ENCODE measurements at regions not wholly inside any gene's neighbourhood (a gene's known extent, or its start where the extent isn't known, plus 50 kb on each side); places are given as distances from the start of the nearest gene placed in this dataset.

DNA sequence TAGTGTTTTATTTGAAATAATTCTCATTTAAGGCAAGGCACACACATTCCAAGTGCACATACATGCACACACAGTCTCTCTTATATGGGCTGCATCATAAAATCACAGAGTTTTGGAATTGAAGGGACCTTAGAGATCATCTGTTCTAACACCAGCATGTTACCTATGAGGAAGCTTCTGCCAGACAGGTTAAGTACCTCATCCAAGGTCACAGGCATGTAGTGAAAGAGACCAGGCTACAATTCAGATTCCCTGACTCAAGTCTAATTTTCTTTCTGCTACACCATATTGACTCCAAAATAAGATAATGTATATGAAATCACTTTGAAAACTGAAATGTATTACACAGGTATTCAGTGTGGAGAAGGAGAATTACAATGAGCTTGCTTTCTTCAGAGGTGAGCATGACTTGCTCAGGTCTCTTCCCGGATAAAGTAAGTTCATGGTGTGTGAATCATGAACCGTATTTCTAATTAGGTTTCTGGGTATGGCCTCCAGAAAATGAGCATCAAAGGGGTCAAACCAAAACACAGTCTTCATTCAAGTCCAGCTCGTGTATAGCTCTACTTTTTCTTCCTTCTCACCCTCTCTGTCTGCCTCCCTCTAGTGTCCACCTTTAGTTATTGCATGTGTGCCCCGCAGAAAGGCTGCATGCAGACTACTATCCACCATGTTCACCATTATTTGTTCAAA is 411.9 kb downstream of the FUT8 start:
- TF ChIP-seq ZNF8 (CRISPR knock-in tag; IDR thresholded peaks at IDR 0.05), result no peak
- TF ChIP-seq PPARA (CRISPR knock-in tag; IDR thresholded peaks at IDR 0.05; ENCODE audit: borderline replicate concordance), result no peak
- TF ChIP-seq ZNF565 (CRISPR knock-in tag; conservative IDR thresholded peaks at IDR 0.05; ENCODE audit: low read depth), result no peak
- TF ChIP-seq OSR1 (CRISPR knock-in tag; IDR thresholded peaks at IDR 0.05), result no peak
- TF ChIP-seq, protein P1, sequence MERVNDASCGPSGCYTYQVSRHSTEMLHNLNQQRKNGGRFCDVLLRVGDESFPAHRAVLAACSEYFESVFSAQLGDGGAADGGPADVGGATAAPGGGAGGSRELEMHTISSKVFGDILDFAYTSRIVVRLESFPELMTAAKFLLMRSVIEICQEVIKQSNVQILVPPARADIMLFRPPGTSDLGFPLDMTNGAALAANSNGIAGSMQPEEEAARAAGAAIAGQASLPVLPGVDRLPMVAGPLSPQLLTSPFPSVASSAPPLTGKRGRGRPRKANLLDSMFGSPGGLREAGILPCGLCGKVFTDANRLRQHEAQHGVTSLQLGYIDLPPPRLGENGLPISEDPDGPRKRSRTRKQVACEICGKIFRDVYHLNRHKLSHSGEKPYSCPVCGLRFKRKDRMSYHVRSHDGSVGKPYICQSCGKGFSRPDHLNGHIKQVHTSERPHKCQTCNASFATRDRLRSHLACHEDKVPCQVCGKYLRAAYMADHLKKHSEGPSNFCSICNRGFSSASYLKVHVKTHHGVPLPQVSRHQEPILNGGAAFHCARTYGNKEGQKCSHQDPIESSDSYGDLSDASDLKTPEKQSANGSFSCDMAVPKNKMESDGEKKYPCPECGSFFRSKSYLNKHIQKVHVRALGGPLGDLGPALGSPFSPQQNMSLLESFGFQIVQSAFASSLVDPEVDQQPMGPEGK (CRISPR knock-in tag; IDR thresholded peaks at IDR 0.05; ENCODE audit: borderline replicate concordance), result no peak
- no peak for TF ChIP-seq TCF4 (CRISPR knock-in tag; IDR thresholded peaks at IDR 0.05; ENCODE audit: borderline replicate concordance)
- TF ChIP-seq ARNTL (CRISPR knock-in tag; IDR thresholded peaks at IDR 0.05; ENCODE audit: borderline replicate concordance, low read depth), result no peak
- TF ChIP-seq, protein P2, sequence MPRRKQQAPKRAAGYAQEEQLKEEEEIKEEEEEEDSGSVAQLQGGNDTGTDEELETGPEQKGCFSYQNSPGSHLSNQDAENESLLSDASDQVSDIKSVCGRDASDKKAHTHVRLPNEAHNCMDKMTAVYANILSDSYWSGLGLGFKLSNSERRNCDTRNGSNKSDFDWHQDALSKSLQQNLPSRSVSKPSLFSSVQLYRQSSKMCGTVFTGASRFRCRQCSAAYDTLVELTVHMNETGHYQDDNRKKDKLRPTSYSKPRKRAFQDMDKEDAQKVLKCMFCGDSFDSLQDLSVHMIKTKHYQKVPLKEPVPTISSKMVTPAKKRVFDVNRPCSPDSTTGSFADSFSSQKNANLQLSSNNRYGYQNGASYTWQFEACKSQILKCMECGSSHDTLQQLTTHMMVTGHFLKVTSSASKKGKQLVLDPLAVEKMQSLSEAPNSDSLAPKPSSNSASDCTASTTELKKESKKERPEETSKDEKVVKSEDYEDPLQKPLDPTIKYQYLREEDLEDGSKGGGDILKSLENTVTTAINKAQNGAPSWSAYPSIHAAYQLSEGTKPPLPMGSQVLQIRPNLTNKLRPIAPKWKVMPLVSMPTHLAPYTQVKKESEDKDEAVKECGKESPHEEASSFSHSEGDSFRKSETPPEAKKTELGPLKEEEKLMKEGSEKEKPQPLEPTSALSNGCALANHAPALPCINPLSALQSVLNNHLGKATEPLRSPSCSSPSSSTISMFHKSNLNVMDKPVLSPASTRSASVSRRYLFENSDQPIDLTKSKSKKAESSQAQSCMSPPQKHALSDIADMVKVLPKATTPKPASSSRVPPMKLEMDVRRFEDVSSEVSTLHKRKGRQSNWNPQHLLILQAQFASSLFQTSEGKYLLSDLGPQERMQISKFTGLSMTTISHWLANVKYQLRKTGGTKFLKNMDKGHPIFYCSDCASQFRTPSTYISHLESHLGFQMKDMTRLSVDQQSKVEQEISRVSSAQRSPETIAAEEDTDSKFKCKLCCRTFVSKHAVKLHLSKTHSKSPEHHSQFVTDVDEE (CRISPR knock-in tag; IDR thresholded peaks at IDR 0.05), result no peak
- TF ChIP-seq BACH2 (CRISPR knock-in tag; IDR thresholded peaks at IDR 0.05; ENCODE audit: borderline replicate concordance), result no peak
- no peak for TF ChIP-seq SNAI2 (CRISPR knock-in tag; IDR thresholded peaks at IDR 0.05)
- no peak for TF ChIP-seq ZFP3 (CRISPR knock-in tag; IDR thresholded peaks at IDR 0.05)

Measured in SK-N-SH treated with all-trans-retinoic acid at 6 μM for 48 hours (cell line).